ENCODE measurements at regions not wholly inside any gene's neighbourhood (a gene's known extent, or its start where the extent isn't known, plus 50 kb on each side); places are given as distances from the start of the nearest gene placed in this dataset.

- no peak for DNase-seq
Observed at GRCh38 chr2:236956031-236956618, 129.6 kb upstream of the COPS8 start.

DNA sequence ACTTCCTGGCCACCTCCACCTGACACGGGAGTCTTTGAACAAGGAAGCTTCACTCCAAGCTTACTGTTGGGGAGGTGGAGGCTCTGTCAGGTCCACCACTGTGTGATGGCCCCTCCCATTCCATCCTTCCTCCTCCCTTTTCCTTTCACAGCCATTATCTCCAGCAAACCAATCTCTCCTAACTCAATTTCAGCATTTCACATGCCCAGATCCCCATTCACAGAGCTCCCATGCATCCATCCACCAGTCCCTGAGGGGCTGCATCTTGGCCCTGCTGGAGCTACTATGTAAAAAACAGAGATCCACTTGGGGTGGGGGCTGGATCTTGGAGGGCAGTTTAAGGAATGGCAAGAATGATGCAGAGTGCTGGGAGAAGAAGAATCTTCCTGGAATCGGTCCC lies 129.0 kb upstream of the COPS8 start:
- DNase-seq: no peak

DNA sequence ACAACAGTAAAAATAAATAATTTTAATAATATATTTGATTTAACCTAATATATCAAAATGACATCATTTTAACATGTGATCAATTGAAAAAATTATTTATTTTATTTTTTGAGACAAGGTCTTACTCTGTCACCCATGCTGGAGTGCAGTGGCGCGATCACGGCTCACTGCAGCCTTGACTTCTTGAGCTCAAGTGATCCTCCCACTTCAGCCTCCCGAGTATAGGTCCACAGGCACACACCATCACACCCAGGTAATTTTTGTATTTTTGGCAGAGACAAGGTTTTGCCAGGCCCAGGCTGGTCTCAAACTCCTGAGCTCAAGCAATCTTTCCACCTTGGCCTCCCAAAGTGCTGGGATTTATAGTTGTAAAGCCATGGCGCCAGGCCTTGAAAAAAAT lies 126.7 kb upstream of the COPS8 start:
- DNase-seq: no peak

- no peak for DNase-seq
Observed at GRCh38 chr2:236959876-236960275, 125.8 kb upstream of the COPS8 start.

GRCh38 chr2:236960531-236960930 lies 125.2 kb upstream of the COPS8 start:
- DNase-seq: no peak

DNA sequence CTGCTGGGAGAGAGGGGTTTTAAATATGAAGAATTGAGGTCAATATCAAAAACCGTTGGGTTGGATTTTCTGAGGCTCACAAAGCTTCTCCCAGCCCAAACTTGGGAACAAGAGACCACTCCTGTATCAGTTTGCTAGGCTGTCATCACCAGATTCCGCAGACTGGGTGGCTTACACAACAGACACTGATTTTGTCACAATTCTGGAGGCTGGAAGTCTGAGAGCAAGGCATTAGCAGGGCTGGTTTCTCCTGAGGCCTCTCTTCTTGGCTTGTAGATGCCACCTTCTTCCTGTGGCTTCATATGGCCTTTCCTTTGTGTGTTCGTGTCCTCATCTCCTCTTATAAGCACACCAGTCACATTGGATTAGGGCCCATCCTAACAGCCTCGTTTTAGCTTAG lies 122.9 kb upstream of the COPS8 start:
- DNase-seq: no peak

- no peak for DNase-seq
Observed at GRCh38 chr2:236963631-236964182, 122.0 kb upstream of the COPS8 start.

GRCh38 chr2:236964291-236964690 lies 121.4 kb upstream of the COPS8 start:
- DNase-seq: no peak

DNA sequence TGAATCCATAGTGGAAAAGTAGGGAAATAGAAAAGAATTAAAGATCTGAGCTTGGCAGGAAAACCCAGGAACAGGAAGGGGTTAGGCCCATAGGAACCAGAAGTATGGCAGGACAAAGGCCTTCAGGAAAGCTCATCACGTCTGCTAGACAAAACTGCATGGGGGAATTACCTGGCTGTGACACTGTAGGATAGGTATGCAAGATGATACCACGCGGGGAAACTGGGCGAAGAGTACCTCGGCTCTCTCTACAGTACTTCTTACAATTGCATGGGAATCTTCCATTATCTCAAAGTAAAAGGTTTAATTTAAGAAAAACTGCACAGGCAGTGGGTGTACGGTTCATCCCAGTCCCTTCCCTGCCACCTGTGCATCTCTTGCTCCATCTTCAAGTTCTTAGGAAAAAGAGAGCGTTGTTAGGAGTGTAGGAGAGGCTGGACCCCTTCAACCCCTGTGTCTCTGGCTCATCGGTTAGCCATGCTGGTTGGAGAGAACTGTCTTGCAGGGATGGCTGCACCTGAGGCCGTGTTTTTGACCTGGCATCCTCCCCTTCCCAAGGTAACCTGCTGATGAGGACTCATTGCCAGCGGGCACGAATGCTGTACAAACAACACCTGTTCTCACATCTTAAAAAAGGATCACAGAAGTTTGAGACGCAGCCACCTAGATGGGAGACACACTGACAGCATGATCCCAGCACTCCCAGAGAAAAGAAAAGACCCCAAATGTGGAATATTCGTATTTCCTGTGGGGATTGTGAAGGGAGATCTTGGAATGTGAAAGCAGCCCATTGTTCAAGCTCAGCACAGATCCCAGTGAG lies 120.5 kb upstream of the COPS8 start:
- no peak for DNase-seq

DNA sequence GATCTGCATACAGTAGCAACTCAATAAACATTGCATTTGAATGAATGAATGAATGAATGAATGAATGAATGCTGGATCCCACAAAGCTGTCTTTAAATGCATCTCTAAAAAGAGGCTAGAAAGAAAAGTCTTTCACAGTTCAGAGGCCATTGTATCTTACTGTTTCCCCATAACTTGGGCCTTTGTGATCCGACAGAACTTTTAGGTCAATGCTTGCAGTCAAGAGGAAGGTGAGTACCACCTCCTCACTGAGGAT lies 119.9 kb upstream of the COPS8 start:
- no peak for DNase-seq

DNA sequence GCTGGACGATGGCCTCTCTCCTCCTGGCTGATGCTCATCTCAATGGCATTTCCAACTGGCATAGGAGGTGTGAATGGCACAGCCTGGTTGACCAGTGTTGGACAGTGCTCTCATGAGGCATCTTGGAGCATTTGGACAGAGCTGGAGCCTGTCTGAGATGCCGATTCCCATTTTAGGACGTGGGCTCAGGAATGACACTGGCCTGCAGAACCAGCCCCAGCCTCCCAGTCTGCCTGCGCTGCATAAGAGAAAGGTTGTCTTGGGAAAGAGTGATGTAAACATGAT lies 118.2 kb upstream of the COPS8 start:
- no peak for DNase-seq

GRCh38 chr2:236968101-236968879 lies 117.4 kb upstream of the COPS8 start:
- no peak for DNase-seq

GRCh38 chr2:236968880-236969534 lies 116.7 kb upstream of the COPS8 start:
- no peak for DNase-seq

DNA sequence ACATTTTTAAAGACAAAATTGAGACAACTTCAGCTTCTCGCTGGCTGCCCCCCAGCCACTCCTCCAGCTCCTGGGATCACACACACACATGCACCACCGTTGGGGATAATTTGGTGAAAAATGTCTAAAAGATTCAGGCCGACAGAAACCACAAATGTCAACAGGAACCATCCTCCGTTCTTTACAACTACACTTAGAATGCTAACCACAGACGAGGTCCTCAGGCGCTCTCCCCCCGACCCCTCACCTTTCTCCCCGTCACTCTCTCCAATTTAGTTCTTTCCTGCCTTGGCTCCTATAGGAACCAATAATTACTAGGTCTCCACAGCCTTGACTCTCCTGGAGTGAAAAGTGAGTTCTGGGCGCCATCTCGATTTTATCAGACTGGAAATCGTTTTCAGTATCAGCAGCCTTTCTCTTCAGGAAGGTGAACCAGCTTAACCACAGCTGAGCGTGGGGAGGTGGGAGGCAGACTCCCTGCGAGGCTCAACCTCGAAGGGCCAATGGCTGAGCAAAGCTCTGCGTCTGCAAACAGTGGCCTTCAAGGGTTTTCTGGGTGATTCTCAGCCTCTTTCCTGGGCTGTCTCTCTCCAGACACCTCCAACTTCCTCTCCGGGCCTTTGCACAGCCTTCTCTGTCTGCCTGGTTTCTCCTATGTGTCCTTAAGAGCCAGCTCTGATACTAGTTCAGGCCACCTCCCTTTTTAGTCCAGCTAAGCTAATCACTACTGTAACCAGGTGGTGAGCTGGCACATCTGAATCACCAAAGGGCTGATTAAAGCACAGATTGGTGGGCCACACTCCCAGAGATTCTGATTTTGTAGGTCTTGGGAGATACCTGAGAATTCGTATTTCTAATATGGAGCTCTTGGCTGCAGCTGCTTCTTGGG lies 115.7 kb upstream of the COPS8 start:
- DNase-seq: no peak

DNA sequence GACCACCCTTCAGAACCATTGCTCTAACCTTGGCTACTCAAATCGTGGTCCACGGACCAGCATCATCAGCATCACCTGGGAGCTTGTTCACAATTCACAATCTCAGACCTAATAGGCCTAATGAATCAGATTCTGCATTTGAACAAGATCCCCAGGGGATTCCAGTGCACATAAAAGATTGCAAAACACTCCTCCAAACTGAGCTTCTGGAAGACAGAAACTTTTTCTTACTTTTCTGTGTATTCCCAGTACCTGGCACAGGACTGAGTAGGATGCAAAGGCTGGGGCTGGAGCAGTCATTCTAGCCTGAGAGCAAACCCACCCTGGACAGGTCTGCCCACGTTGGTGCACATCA lies 115.1 kb upstream of the COPS8 start:
- DNase-seq: no peak

DNA sequence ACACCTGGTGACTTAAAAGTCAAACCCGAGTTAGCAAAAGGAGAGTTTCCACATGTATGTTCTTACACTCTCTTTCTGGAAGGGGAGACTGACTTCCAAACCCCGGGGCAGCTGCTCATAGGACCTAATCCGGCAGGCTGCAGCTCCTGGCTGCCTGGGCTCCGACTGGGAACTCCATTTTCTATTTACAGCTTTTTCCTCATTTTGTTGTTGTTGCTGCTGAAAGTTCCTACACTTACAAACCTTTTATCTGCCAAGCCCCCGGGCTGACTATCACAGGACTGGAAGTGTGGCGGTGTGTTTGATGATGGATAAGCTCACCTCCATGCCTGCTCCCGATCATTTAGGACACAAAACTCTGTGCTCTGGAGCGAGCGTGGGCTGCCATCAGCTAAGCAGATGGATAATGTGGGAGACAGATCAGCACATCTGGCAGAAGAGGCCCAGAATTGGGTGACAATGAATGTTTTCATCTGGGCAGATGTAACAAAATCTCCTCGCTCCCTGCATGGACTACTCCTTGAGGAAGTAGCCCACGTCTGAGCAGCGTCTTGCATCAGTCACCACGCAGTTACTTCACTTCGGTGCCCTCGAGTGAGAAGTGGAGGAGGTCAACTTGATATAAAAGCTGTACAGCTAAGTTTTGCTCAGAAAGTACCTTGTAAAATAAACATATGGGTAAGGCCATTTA lies 114.4 kb upstream of the COPS8 start:
- no peak for DNase-seq

DNA sequence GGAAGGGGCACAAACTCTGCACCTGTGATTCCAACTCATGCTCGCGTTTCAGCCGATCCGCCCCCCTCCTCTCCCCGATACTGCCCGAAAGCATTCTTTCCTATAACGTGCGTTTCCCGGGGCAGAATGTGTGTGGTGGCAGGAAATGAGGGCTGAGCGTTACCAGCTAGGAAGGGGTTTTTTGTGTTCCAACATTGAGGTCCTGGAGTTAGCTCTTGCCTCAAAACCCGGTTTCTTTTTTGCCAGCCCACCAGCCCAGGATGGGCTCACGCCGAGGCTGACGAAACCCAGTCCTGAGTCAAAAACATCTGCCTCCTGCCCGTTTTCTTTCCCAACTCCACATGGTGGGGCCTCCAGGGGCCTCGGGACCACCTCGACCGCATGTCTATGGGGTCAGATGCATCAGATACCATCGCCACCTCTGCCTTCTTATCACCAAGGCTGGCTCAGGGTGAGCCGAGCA lies 113.7 kb upstream of the COPS8 start:
- DNase-seq: no peak

- peak; percentile 69 for DNase-seq
Observed at GRCh38 chr2:236972491-236973342, 113.0 kb upstream of the COPS8 start.

DNA sequence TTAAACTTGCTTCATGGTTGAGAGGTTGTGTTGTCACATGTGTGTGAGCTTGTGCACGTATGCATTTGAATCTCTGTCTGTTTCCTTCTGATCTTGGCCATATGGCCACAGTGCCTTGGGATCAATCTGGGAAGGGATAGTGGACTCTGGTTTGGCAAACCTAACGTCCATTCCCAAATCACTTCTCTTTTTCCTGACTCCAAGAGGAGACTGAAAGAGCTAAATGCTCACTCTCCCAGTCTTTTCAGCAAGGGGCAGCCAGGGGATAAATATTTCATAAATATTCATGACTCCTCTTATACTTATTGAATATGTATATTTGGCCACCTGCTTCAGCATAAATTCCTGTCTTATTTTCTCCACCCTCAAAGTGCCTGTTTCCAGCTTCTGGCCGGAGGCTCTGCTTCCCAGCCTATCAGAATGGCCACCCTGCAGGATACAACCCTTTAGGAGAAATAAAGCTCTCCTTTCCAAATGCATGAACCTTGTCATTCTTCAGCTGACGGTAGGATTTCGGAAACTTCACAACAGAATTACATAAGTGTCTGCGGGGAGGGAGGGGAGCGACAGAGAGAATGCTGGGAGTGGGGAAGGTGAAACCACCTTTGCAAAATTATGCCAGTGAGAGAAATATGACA lies 112.2 kb upstream of the COPS8 start:
- no peak for DNase-seq

GRCh38 chr2:236974148-236974547 lies 111.5 kb upstream of the COPS8 start:
- DNase-seq: no peak

Data from renal pelvis (tissue), 1 donor.